K562 (cell line): ENCODE measurements at regions not wholly inside any gene's neighbourhood (a gene's known extent, or its start where the extent isn't known, plus 50 kb on each side); places are given as distances from the start of the nearest gene placed in this dataset.

Source experiments
- ATAC-seq: fragments of 200-7000 bp; cut with Tn5 transposase; 3 replicates; pipeline ENCODE4 v1.9.1; 2020; ENCODE audit warnings: moderate library complexity
- BruUV-seq: library from RNA; stranded (reverse); fragments of 400-500 nt; replicated peaks from 2 replicates; lab custom pipeline; 2021; lab: Mats Ljungman, UMichigan
- CTCF ChIA-PET: fragments of 300-600 bp; formaldehyde crosslinking; extraction: SDS; loops from one replicate; lab custom pipeline; 2021; ENCODE audit warnings: low intra/inter-chr PET ratio; lab: Yijun Ruan, JAX
- POLR2A ChIA-PET: fragments of 300-600, 350-650 bp; sonication (Branson Sonifier 250); formaldehyde crosslinking; extraction: SDS; loops from one replicate; lab custom pipeline; 2021; ENCODE audit warnings: antibody characterized with exemption, inconsistent platforms; lab: Yijun Ruan, JAX
- DNase-seq, 4 experiments: peaks; one replicate each; pipeline versions ENCODE4 v3.0.0 to v3.0.0-alpha.2; 2011 to 2018; ENCODE audit warnings: low spot score in 3 of 4, mixed read lengths in 3 of 4; ENCODE audit errors: extremely low read depth in 1 of 4
- FAIRE-seq: peaks from 2 replicates; lab custom pipeline; 2011; peaks lifted over from hg19 to GRCh38; lab: Jason Lieb, UNC
- H2AFZ ChIP-seq: 2 replicates; pipeline ENCODE4 v1.6.0; 2011; ENCODE audit warnings: low read depth, low read length, control low read depth, inconsistent platforms
- H3K27ac ChIP-seq: fragments of 200-600 bp; 3 replicates; pipeline ENCODE4 v1.8.0; 2011; ENCODE audit warnings: low read depth, mild to moderate bottlenecking, control low read depth, inconsistent platforms, low read length, moderate library complexity, mixed read lengths; ENCODE audit errors: extremely low read depth
- H3K27me3 ChIP-seq, 2 experiments: fragments of 300-600 bp in 1 of 2; 2 replicates in 1 of 2; 3 replicates in 1 of 2; pipeline versions ENCODE4 v1.6.0 to v1.8.0; 2011; ENCODE audit warnings: inconsistent platforms in 2 of 2, low read length in 2 of 2, mild to moderate bottlenecking in 1 of 2, mixed read lengths in 1 of 2, moderate library complexity in 1 of 2; ENCODE audit not compliant: control insufficient read depth in 2 of 2, insufficient read depth in 2 of 2
- H3K36me3 ChIP-seq: fragments of 300-600 bp; 3 replicates; pipeline ENCODE4 v1.8.0; 2011; ENCODE audit warnings: mild to moderate bottlenecking, low read length, inconsistent platforms; ENCODE audit not compliant: control insufficient read depth, insufficient read depth
- H3K4me1 ChIP-seq, 2 experiments: fragments of 200-600 bp in 1 of 2; replicated peaks in 1 of 2; 2 replicates in 1 of 2; 3 replicates in 1 of 2; pipeline versions ENCODE4 v1.5.1 to v1.8.0; 2011; ENCODE audit warnings: inconsistent platforms in 2 of 2, low read length in 2 of 2, mild to moderate bottlenecking in 1 of 2, mixed read lengths in 1 of 2, moderate library complexity in 1 of 2; ENCODE audit not compliant: control insufficient read depth in 2 of 2, insufficient read depth in 2 of 2
- H3K4me2 ChIP-seq: 2 replicates; pipeline ENCODE4 v1.6.1; 2011; ENCODE audit warnings: low read length, control low read depth, inconsistent platforms, mixed read lengths; ENCODE audit not compliant: insufficient read depth
- H3K4me3 ChIP-seq: fragments of 200-600 bp; sonication (generic), shearing (Covaris generic); 2 replicates; pipeline ENCODE4 v1.5.1; 2016; ENCODE audit warnings: control low read depth, inconsistent platforms
- H3K79me2 ChIP-seq: fragments of 200-600 bp; 3 replicates; pipeline ENCODE4 v1.8.0; 2011; ENCODE audit warnings: low read length, inconsistent platforms; ENCODE audit not compliant: control insufficient read depth, insufficient read depth
- H3K9ac ChIP-seq, 2 experiments: 2 replicates each; pipeline versions ENCODE4 v1.6.0 to v1.6.1; 2011; ENCODE audit warnings: low read depth in 2 of 2, low read length in 2 of 2, control low read depth in 1 of 2, inconsistent platforms in 1 of 2, mild to moderate bottlenecking in 1 of 2, mixed read lengths in 1 of 2; ENCODE audit not compliant: insufficient read depth in 1 of 2
- H3K9me1 ChIP-seq: one replicate; pipeline ENCODE4 v1.6.0; 2011; ENCODE audit warnings: inconsistent platforms, mild to moderate bottlenecking, low read length, moderate library complexity; ENCODE audit not compliant: control insufficient read depth, insufficient read depth
- H3K9me3 ChIP-seq: replicated peaks from 2 replicates; pipeline ENCODE4 v1.5.1; 2011; ENCODE audit warnings: low read depth, low read length, inconsistent platforms; ENCODE audit not compliant: control insufficient read depth, insufficient read depth
- H4K20me1 ChIP-seq: replicated peaks from 2 replicates; pipeline ENCODE4 v1.6.1; 2011; ENCODE audit warnings: low read length, inconsistent platforms, mixed read lengths; ENCODE audit not compliant: control insufficient read depth, insufficient read depth
- FOS ChIP-seq: IDR thresholded peaks from 3 replicates; pipeline ENCODE4 v1.6.1; 2011; ENCODE audit not compliant: insufficient read length; ENCODE audit errors: extremely low read depth
- NFE2 ChIP-seq: IDR thresholded peaks from 2 replicates; pipeline ENCODE4 v1.6.1; 2014; ENCODE audit warnings: antibody characterized with exemption, low read depth
- SFPQ ChIP-seq: fragments of 200-400 bp; formaldehyde crosslinking; IDR thresholded peaks from 2 replicates; pipeline ENCODE4 v1.6.1; 2017; ENCODE audit warnings: mild to moderate bottlenecking, low read depth, low read length, moderate library complexity
- TEAD2 ChIP-seq: fragments of 450-650 bp; IDR thresholded peaks from 2 replicates; pipeline ENCODE4 v1.6.1; 2016; ENCODE audit warnings: missing genetic modification characterization, control low read depth, missing compliant biosample characterization
- ZNF347 ChIP-seq: fragments of 450-650 bp; formaldehyde crosslinking; IDR thresholded peaks from 2 replicates; pipeline ENCODE4 v1.4.0; 2020; ENCODE audit warnings: low read depth, mild to moderate bottlenecking, moderate library complexity
- ZNF592 ChIP-seq: fragments of 450-650 bp; IDR thresholded peaks from 2 replicates; pipeline ENCODE4 v1.6.1; 2017; ENCODE audit warnings: antibody characterized with exemption, mild to moderate bottlenecking
- WGBS: fragments of 100-300 bp; shearing (Covaris generic); methylation state at CpG from one replicate; pipeline ENCODE4 v1.1.6; 2016; ENCODE audit warnings: low coverage, mixed read lengths; ENCODE audit not compliant: insufficient coverage; ENCODE audit errors: missing lambda C conversion rate; 5-methylcytosine and 5-hydroxymethylcytosine counted together
- in situ Hi-C: fragments of 300-500 bp; cut with MboI; formaldehyde crosslinking; loops from 4 replicates; pipeline ENCODE4 v1.15.0; 2018; ENCODE audit warnings: inconsistent platforms, mixed read lengths
- intact Hi-C: fragments of 100-400 bp; cut with micrococcal nuclease; formaldehyde crosslinking; loops from 2 replicates; pipeline ENCODE4 v1.14.2; 2022

- Histone ChIP-seq H3K4me2 (no peak overlapping the region), H3K36me3 (no peaks in the 10 kb centered on the region), H3K4me3 (no peak overlapping the region), H2AFZ (no peak overlapping the region), H3K4me1 (peaks cover 0 to 7% of the 10 kb centered on the region in 2 experiments; a peak in 1 of 5 replicates), H3K27ac (no peak overlapping the region), H3K9me1 (peaks cover 2% of the 10 kb centered on the region), H3K9me3 (no peaks in the 10 kb centered on the region), H3K79me2 (no peaks in the 10 kb centered on the region), H4K20me1 (no peaks in the 10 kb centered on the region), H3K27me3 (peaks cover 34 to 38% of the 10 kb centered on the region in 2 experiments), H3K9ac (no peak overlapping the region)
- TF ChIP-seq SFPQ = no peak
- no peak for TF ChIP-seq TEAD2 (tag)
- TF ChIP-seq ZNF592 = no peak
- no peak for TF ChIP-seq ZNF347 (CRISPR knock-in tag)
- TF ChIP-seq NFE2 = no peak
- no peak for TF ChIP-seq FOS
- 14% methylated on average over 13 of the region's 33 CpGs for WGBS
- DNase-seq = no peak
- no peak for FAIRE-seq
- intact Hi-C loops (no loop called here), in situ Hi-C loops (no loop called here)
- ChIA-PET POLR2A (no interaction called here), CTCF (no interaction called here)
- no TSS peak for BruUV-seq
- ATAC-seq = no peak
These were observed 72.7 kb downstream of the SOX4 start for GRCh38 chr6:21666201-21666691.
